ENCODE measurements at regions not wholly inside any gene's neighbourhood (a gene's known extent, or its start where the extent isn't known, plus 50 kb on each side); places are given as distances from the start of the nearest gene placed in this dataset.

- H3K9me3 ChIP-seq: no peaks in the 10 kb centered on the region
- H3K27ac ChIP-seq: no peak overlapping the region
- no peaks in the 10 kb centered on the region for H3K4me1 ChIP-seq
- intact Hi-C loops (cut with DNase I): no loop called here
- H3K36me3 ChIP-seq: no peaks in the 10 kb centered on the region
- TF ChIP-seq, protein P1, sequence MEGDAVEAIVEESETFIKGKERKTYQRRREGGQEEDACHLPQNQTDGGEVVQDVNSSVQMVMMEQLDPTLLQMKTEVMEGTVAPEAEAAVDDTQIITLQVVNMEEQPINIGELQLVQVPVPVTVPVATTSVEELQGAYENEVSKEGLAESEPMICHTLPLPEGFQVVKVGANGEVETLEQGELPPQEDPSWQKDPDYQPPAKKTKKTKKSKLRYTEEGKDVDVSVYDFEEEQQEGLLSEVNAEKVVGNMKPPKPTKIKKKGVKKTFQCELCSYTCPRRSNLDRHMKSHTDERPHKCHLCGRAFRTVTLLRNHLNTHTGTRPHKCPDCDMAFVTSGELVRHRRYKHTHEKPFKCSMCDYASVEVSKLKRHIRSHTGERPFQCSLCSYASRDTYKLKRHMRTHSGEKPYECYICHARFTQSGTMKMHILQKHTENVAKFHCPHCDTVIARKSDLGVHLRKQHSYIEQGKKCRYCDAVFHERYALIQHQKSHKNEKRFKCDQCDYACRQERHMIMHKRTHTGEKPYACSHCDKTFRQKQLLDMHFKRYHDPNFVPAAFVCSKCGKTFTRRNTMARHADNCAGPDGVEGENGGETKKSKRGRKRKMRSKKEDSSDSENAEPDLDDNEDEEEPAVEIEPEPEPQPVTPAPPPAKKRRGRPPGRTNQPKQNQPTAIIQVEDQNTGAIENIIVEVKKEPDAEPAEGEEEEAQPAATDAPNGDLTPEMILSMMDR (IDR thresholded peaks at IDR 0.05): no peak
- no peak for TF ChIP-seq POLR2A (IDR thresholded peaks at IDR 0.05)
- no peak for TF ChIP-seq EP300 (IDR thresholded peaks at IDR 0.05)
- TF ChIP-seq POLR2AphosphoS5 (IDR thresholded peaks at IDR 0.05): no peak
- H3K4me3 ChIP-seq: no peak overlapping the region
- no peaks in the 10 kb centered on the region for H3K27me3 ChIP-seq
- no peak for DNase-seq
- 76 to 90% methylated on average over 2 of the region's 2 CpGs for WGBS, 2 donors
Measured at GRCh38 chr9:100933656-100934055, 94.9 kb upstream of the PLPPR1 start.

DNA sequence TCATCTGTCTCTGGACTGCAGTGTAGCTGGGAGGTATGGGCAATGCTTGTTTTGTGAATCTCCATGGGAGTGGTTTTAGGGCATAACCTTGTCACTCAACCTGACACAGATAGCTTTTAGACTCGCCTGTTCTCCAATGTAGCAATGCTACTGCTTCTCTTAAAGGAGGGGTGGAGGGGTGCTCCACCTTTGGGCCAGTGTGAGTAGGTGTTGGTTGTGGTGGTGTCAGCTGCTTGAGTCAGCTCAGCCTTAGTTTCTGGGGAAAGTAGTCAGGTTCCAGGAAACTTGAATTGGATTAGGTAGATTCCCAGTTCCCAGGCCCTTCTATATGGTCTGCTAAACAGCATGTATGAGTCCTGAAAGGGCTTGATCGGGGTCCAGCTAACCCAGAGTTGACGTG is 91.1 kb upstream of the PLPPR1 start:
- no peak for DNase-seq
- Histone ChIP-seq H3K9me3 (no peaks in the 10 kb centered on the region), H3K27me3 (no peaks in the 10 kb centered on the region), H3K4me3 (no peak overlapping the region), H3K4me1 (no peaks in the 10 kb centered on the region), H3K36me3 (no peaks in the 10 kb centered on the region), H3K27ac (no peak overlapping the region)
- WGBS, 2 donors: 61 to 71% methylated on average over 3 of the region's 3 CpGs
- intact Hi-C loops (cut with DNase I): no loop called here
- TF ChIP-seq POLR2AphosphoS5 (IDR thresholded peaks at IDR 0.05): no peak
- TF ChIP-seq, protein P1 (IDR thresholded peaks at IDR 0.05): no peak
- no peak for TF ChIP-seq EP300 (IDR thresholded peaks at IDR 0.05)
- no peak for TF ChIP-seq POLR2A (IDR thresholded peaks at IDR 0.05)

DNA sequence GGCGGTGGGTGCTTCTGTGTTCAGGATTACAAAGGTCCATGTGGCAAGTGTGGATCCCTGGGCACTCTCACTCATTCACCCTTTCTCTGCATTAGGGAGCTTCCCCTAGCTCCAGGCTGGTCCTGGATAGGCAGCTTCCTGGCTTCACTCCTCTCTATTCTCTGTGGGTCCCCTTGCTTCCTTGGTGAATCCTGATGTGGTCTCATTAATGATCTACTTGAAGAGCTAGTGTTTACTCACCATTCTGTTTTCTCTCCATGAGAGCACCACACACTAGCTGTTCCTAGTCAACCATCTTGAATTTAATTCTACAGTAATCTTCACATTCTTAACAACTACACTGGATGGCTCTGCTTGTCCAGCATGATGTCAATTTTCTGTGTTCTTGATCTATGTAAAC is 90.0 kb upstream of the PLPPR1 start:
- Histone ChIP-seq H3K9me3 (no peaks in the 10 kb centered on the region), H3K27ac (no peak overlapping the region), H3K36me3 (no peaks in the 10 kb centered on the region), H3K4me3 (no peak overlapping the region), H3K27me3 (no peaks in the 10 kb centered on the region), H3K4me1 (no peaks in the 10 kb centered on the region)
- intact Hi-C loops (cut with DNase I): no loop called here
- TF ChIP-seq POLR2A (IDR thresholded peaks at IDR 0.05): no peak
- TF ChIP-seq, protein P1 (IDR thresholded peaks at IDR 0.05): no peak
- no peak for TF ChIP-seq EP300 (IDR thresholded peaks at IDR 0.05)
- TF ChIP-seq POLR2AphosphoS5 (IDR thresholded peaks at IDR 0.05): no peak
- DNase-seq: no peak
- 78 to 87% methylated on average over 1 of the region's 1 CpG for WGBS, 2 donors

GRCh38 chr9:100939636-100940035 is 88.9 kb upstream of the PLPPR1 start:
- Histone ChIP-seq H3K4me1 (no peaks in the 10 kb centered on the region), H3K36me3 (no peaks in the 10 kb centered on the region), H3K27me3 (no peaks in the 10 kb centered on the region), H3K9me3 (no peaks in the 10 kb centered on the region), H3K27ac (no peak overlapping the region), H3K4me3 (no peak overlapping the region)
- no peak for DNase-seq
- intact Hi-C loops (cut with DNase I): no loop called here
- no peak for TF ChIP-seq POLR2AphosphoS5 (IDR thresholded peaks at IDR 0.05)
- TF ChIP-seq POLR2A (IDR thresholded peaks at IDR 0.05): no peak

- no peak for TF ChIP-seq POLR2AphosphoS5 (IDR thresholded peaks at IDR 0.05)
- TF ChIP-seq, protein P1 (IDR thresholded peaks at IDR 0.05): no peak
- no peak for TF ChIP-seq EP300 (IDR thresholded peaks at IDR 0.05)
- TF ChIP-seq POLR2A (IDR thresholded peaks at IDR 0.05): no peak
- intact Hi-C loops (cut with DNase I): no loop called here
- WGBS, 2 donors: 79 to 84% methylated on average over 3 of the region's 3 CpGs
Measured at GRCh38 chr9:100959226-100959625, 69.3 kb upstream of the PLPPR1 start.

More at GRCh38 chr9:100959226-100959625, 69.3 kb upstream of the PLPPR1 start:
- no peak overlapping the region for H3K27ac ChIP-seq
- H3K27me3 ChIP-seq: no peaks in the 10 kb centered on the region
- DNase-seq: no peak
- no peaks in the 10 kb centered on the region for H3K36me3 ChIP-seq
- H3K4me3 ChIP-seq: no peak overlapping the region
- H3K4me1 ChIP-seq: no peaks in the 10 kb centered on the region
- no peaks in the 10 kb centered on the region for H3K9me3 ChIP-seq
